ENCODE measurements at regions not wholly inside any gene's neighbourhood (a gene's known extent, or its start where the extent isn't known, plus 50 kb on each side); places are given as distances from the start of the nearest gene placed in this dataset.

DNA sequence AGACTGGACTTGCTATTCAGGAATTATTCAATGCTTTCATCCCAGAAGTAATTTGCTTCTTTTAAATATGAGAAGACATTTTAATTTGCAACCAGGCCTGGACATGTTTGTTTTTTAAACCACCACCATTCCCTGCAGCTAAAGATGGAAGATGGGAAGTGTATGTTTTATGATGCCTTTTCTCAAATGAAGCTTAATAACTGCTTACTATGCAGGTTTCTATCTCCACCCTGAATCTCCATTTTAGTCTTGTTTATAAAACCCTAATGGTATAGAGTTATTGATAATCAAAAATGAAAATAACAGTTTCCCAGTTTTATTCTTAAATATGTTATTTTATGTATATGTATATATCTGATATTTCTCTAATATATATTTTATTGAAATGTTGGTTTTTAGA lies 418.9 kb downstream of the C4orf33 start (continued):
- TF ChIP-seq, protein P1, sequence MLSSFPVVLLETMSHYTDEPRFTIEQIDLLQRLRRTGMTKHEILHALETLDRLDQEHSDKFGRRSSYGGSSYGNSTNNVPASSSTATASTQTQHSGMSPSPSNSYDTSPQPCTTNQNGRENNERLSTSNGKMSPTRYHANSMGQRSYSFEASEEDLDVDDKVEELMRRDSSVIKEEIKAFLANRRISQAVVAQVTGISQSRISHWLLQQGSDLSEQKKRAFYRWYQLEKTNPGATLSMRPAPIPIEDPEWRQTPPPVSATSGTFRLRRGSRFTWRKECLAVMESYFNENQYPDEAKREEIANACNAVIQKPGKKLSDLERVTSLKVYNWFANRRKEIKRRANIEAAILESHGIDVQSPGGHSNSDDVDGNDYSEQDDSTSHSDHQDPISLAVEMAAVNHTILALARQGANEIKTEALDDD (IDR thresholded peaks at IDR 0.05) = no peak
- TF ChIP-seq, protein P2, sequence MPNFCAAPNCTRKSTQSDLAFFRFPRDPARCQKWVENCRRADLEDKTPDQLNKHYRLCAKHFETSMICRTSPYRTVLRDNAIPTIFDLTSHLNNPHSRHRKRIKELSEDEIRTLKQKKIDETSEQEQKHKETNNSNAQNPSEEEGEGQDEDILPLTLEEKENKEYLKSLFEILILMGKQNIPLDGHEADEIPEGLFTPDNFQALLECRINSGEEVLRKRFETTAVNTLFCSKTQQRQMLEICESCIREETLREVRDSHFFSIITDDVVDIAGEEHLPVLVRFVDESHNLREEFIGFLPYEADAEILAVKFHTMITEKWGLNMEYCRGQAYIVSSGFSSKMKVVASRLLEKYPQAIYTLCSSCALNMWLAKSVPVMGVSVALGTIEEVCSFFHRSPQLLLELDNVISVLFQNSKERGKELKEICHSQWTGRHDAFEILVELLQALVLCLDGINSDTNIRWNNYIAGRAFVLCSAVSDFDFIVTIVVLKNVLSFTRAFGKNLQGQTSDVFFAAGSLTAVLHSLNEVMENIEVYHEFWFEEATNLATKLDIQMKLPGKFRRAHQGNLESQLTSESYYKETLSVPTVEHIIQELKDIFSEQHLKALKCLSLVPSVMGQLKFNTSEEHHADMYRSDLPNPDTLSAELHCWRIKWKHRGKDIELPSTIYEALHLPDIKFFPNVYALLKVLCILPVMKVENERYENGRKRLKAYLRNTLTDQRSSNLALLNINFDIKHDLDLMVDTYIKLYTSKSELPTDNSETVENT (CRISPR knock-in tag; IDR thresholded peaks at IDR 0.05) = no peak
- TF ChIP-seq, protein P3, sequence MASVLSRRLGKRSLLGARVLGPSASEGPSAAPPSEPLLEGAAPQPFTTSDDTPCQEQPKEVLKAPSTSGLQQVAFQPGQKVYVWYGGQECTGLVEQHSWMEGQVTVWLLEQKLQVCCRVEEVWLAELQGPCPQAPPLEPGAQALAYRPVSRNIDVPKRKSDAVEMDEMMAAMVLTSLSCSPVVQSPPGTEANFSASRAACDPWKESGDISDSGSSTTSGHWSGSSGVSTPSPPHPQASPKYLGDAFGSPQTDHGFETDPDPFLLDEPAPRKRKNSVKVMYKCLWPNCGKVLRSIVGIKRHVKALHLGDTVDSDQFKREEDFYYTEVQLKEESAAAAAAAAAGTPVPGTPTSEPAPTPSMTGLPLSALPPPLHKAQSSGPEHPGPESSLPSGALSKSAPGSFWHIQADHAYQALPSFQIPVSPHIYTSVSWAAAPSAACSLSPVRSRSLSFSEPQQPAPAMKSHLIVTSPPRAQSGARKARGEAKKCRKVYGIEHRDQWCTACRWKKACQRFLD (CRISPR knock-in tag; IDR thresholded peaks at IDR 0.05) = no peak
- TF ChIP-seq CHD1 (IDR thresholded peaks at IDR 0.05; ENCODE audit: low read length) (no peak), XRCC5 (IDR thresholded peaks at IDR 0.05; ENCODE audit: low read depth, low read length) (no peak), RB1 (IDR thresholded peaks at IDR 0.05; ENCODE audit: low read depth) (no peak)
- TF ChIP-seq, protein P4, sequence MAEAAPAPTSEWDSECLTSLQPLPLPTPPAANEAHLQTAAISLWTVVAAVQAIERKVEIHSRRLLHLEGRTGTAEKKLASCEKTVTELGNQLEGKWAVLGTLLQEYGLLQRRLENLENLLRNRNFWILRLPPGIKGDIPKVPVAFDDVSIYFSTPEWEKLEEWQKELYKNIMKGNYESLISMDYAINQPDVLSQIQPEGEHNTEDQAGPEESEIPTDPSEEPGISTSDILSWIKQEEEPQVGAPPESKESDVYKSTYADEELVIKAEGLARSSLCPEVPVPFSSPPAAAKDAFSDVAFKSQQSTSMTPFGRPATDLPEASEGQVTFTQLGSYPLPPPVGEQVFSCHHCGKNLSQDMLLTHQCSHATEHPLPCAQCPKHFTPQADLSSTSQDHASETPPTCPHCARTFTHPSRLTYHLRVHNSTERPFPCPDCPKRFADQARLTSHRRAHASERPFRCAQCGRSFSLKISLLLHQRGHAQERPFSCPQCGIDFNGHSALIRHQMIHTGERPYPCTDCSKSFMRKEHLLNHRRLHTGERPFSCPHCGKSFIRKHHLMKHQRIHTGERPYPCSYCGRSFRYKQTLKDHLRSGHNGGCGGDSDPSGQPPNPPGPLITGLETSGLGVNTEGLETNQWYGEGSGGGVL (CRISPR knock-in tag; IDR thresholded peaks at IDR 0.05) = no peak
- TF ChIP-seq, protein P5, sequence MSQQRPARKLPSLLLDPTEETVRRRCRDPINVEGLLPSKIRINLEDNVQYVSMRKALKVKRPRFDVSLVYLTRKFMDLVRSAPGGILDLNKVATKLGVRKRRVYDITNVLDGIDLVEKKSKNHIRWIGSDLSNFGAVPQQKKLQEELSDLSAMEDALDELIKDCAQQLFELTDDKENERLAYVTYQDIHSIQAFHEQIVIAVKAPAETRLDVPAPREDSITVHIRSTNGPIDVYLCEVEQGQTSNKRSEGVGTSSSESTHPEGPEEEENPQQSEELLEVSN (IDR thresholded peaks at IDR 0.05; ENCODE audit: borderline replicate concordance in 1 of 2, extremely low read depth in 1 of 2, insufficient read depth in 1 of 2, insufficient read length in 1 of 2, low read depth in 1 of 2, low read length in 1 of 2, poor library complexity in 1 of 2, severe bottlenecking in 1 of 2) = no peak
